BLaER1 (cell line): ENCODE measurements at regions not wholly inside any gene's neighbourhood (a gene's known extent, or its start where the extent isn't known, plus 50 kb on each side); places are given as distances from the start of the nearest gene placed in this dataset.

Experiments
- H3K27ac ChIP-seq: shearing (Covaris generic); formaldehyde crosslinking; 2 replicates; pipeline ENCODE4 v1.8.1; 2022
- H3K27me3 ChIP-seq: shearing (Covaris generic); formaldehyde crosslinking; 2 replicates; pipeline ENCODE4 v1.8.1; 2022
- H3K36me3 ChIP-seq: shearing (Covaris generic); formaldehyde crosslinking; 2 replicates; pipeline ENCODE4 v1.8.1; 2022
- H3K4me1 ChIP-seq: shearing (Covaris generic); formaldehyde crosslinking; 2 replicates; pipeline ENCODE4 v1.8.1; 2022
- H3K4me2 ChIP-seq: shearing (Covaris generic); formaldehyde crosslinking; 2 replicates; pipeline ENCODE4 v1.8.1; 2022
- H3K4me3 ChIP-seq: shearing (Covaris generic); formaldehyde crosslinking; 2 replicates; pipeline ENCODE4 v1.8.1; 2022
- H3K9ac ChIP-seq: shearing (Covaris generic); formaldehyde crosslinking; 2 replicates; pipeline ENCODE4 v1.8.1; 2022
- H3K9me3 ChIP-seq: shearing (Covaris generic); formaldehyde crosslinking; 2 replicates; pipeline ENCODE4 v1.8.1; 2022
- H4K20me1 ChIP-seq: shearing (Covaris generic); formaldehyde crosslinking; 2 replicates; pipeline ENCODE4 v1.8.1; 2022
- Cebpa-rat ChIP-seq: shearing (Covaris generic); IDR thresholded peaks from 2 replicates; pipeline ENCODE4 v1.8.1; 2022

DNA sequence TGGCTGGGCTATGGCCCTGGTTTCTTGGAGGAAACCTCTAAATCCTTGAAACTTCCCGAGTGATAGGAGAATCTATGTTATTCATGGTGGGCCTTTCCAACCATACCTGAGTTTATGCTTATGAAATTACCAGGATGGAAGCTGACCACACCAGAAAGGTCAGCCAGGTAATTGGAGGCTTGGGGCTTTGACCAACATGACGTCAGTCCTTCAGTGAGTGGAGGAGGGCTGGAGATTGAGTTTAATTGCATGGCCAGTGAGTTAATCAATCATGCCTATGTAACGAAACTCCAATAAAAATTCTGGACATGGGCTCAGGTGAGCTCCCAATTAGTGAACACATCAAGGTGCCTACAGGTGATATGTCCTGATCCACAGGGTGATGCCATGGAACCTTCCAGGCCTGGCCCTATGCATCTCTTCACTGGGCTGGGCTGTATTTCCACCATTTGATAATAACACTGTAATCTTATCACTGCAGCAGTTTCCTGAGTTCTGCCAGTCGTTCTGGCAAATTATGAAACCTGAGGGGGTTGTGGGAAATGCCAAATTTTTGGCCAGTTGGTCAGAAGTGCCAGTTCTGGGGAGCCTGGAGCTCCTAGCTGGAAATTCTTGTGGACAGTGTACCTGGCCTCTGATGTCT lies 106.5 kb downstream of the CDH26 start:
- Histone ChIP-seq H3K27me3 (no peaks in the 10 kb centered on the region), H3K4me2 (no peak overlapping the region), H3K9me3 (peaks cover 29% of the 10 kb centered on the region), H3K9ac (no peak overlapping the region), H4K20me1 (peaks cover 35% of the 10 kb centered on the region; the same call in 1 of the 2 replicates), H3K4me1 (peaks cover 51% of the 10 kb centered on the region), H3K36me3 (peaks cover 63% of the 10 kb centered on the region), H3K4me3 (no peak overlapping the region), H3K27ac (no peak overlapping the region)
- TF ChIP-seq Cebpa-rat, result no peak

DNA sequence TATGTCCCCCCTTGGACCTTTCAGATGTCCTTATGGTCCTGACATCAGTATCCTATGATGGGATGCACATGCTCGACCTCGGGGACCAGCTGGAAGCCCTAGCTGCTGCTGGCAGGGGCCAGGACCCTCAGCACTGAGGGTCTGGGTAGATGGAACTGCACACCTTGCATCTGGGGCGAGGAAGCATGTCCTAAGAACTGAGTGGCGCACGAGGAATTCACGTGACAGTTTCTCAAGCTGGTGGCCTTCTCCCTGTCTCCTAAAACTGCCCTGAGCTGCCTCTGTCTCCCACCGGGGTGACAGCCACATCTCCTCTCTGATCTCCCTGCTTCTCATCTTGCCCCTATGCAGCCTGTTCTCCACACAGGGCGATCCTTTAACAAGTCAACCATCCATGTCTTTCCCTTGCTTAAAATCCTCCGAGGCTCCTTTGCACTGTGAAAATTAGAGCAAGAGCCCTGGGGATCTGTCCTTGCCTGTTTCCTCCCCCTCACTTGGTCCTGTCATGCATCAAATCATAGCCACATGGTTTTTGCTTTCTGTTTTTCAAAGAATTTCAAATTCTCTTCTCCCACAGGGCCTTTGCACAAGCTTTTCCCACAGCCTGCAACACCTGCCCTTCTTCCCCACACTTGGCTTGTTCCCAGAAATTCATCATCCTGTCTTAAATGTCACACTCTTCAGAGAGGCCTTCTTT lies 107.7 kb downstream of the CDH26 start:
- H3K27ac ChIP-seq, result no peak overlapping the region
- no peak for TF ChIP-seq Cebpa-rat
- peak overlapping the region; percentile 12; the same call in 1 of the 2 replicates for H3K4me2 ChIP-seq

DNA sequence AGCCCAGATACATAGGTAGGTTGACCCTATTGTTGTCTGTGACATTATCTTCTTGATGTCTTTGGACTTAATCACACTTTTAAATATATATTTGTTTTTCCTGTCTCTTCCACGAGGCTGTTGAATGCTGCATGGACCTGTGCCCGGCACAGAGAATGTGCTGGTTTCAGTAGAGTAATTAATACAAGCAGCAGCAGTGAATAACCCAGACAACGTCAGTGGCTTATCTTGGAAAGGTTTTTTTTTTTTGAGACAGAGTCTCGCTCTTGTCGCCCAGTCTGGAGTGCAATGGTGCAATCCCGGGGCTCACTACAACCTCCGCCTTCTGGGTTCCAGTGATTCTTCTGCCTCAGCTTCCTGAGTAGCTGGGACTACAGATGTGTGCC lies 108.2 kb downstream of the CDH26 start:
- Histone ChIP-seq H3K4me3 (no peak overlapping the region), H3K27ac (no peak overlapping the region), H3K4me2 (no peak overlapping the region), H3K4me1 (peaks cover 34% of the 10 kb centered on the region), H3K9ac (no peak overlapping the region), H4K20me1 (peaks cover 35% of the 10 kb centered on the region; the same call in 1 of the 2 replicates), H3K27me3 (no peaks in the 10 kb centered on the region), H3K9me3 (peaks cover 29% of the 10 kb centered on the region), H3K36me3 (peaks cover 72% of the 10 kb centered on the region)
- TF ChIP-seq Cebpa-rat, result no peak

More for the DNA sequence above, 107.7 kb downstream of the CDH26 start:
- H3K9me3 ChIP-seq, result peaks cover 29% of the 10 kb centered on the region
- no peaks in the 10 kb centered on the region for H3K27me3 ChIP-seq
- H3K4me3 ChIP-seq, result no peak overlapping the region
- peaks cover 71% of the 10 kb centered on the region for H3K36me3 ChIP-seq
- peaks cover 39% of the 10 kb centered on the region for H3K4me1 ChIP-seq
- no peak overlapping the region for H3K9ac ChIP-seq
- peaks cover 35% of the 10 kb centered on the region; the same call in 1 of the 2 replicates for H4K20me1 ChIP-seq

DNA sequence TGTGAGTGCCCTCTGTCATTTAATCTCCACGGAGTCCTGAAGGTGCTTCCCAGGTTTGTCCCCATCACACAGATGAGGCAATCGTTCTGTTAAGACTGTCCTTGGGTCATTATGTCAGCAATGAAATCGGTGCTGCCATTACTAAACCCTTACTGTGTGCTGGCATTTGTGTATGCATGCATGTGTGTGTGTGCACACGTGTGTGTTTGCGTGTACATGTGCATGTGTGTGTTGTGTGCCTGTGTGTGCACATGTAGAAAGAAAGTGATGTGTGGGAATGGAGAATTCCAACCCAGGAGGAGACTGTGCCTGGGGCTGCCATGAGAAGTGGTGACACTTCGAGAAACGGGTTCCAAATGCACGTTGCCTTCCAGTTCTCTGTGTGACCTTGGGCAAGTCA lies 110.3 kb downstream of the CDH26 start:
- H3K27me3 ChIP-seq, result no peaks in the 10 kb centered on the region
- no peak overlapping the region for H3K4me2 ChIP-seq
- H4K20me1 ChIP-seq, result peaks cover 25% of the 10 kb centered on the region; the same call in 1 of the 2 replicates
- no peak overlapping the region for H3K27ac ChIP-seq
- peaks cover 67% of the 10 kb centered on the region for H3K36me3 ChIP-seq
- TF ChIP-seq Cebpa-rat, result no peak
- no peak overlapping the region for H3K9ac ChIP-seq
- H3K9me3 ChIP-seq, result peaks cover 35% of the 10 kb centered on the region
- no peak overlapping the region for H3K4me3 ChIP-seq
- H3K4me1 ChIP-seq, result peaks cover 13% of the 10 kb centered on the region

DNA sequence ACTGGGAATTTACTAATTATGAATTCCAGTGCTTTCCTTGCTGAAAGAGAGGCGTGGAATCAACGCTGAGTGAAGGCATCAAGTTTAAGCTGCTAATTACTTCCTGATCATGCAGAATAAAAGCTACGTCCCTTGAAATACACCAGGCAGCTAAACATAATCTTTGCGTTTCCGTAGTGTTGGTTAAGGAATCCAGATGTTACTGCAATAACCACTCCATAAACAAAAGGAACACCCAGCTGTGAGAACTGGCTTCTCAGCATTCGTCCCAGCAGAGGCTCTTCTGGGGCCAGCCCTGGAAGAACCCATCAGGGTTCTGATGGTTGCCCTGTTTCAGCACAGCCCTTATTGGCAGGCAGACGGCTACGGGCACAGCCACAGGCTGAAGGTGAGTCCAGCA lies 111.4 kb downstream of the CDH26 start:
- Histone ChIP-seq H3K9me3 (peaks cover 30% of the 10 kb centered on the region), H3K4me1 (peaks cover 8% of the 10 kb centered on the region), H3K9ac (no peak overlapping the region), H3K27me3 (no peaks in the 10 kb centered on the region), H3K36me3 (peaks cover 55% of the 10 kb centered on the region), H3K4me2 (no peak overlapping the region), H3K27ac (no peak overlapping the region), H3K4me3 (no peak overlapping the region), H4K20me1 (peaks cover 25% of the 10 kb centered on the region; the same call in 1 of the 2 replicates)
- no peak for TF ChIP-seq Cebpa-rat

DNA sequence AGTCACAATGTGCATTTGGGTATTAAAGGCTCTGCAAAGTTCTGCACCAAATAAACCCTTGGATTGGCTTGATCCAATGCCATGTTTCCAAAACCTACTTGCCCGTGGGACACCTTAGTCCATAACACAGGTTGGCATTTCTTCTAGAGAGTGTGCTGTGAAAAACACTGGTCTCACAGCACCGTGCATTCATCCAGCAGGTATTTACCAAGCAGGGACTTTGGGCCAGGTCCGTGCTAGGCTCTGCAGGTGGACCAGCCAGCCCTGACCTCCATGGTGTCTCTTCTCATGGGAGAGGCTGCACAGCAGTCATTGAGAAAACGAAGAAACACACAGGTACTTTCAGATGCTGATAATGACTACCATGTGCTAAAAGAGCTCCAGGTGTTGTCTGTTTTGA lies 112.6 kb downstream of the CDH26 start:
- peaks cover 2% of the 10 kb centered on the region for H3K4me1 ChIP-seq
- H3K36me3 ChIP-seq, result peaks cover 46% of the 10 kb centered on the region
- H3K27ac ChIP-seq, result no peak overlapping the region
- H3K4me3 ChIP-seq, result no peak overlapping the region
- no peaks in the 10 kb centered on the region for H3K27me3 ChIP-seq
- peaks cover 19% of the 10 kb centered on the region for H3K9me3 ChIP-seq
- H3K4me2 ChIP-seq, result no peak overlapping the region
- TF ChIP-seq Cebpa-rat, result no peak
- H4K20me1 ChIP-seq, result peaks cover 25% of the 10 kb centered on the region; the same call in 1 of the 2 replicates
- no peak overlapping the region for H3K9ac ChIP-seq

DNA sequence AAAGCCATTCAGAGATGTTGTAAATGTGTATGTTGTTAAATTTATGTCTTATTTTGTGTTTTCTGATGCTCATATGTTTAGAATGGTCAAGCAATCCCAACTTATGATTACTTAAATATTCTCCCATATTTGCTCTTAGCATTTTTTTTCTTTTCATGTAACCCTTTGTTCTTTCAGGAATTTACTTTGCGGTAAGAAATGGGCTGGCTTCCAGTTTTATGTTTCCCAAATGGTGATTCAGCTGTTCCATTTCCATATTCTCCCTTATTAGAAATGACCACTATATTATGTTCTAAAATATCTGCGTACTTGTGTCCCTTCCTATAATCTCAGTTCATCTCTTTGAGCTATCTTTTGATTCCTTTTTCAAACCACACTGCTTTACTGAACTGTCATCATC lies 113.7 kb downstream of the CDH26 start:
- TF ChIP-seq Cebpa-rat, result no peak
- Histone ChIP-seq H3K27ac (no peak overlapping the region), H3K9me3 (peaks cover 7% of the 10 kb centered on the region), H3K36me3 (peaks cover 34% of the 10 kb centered on the region), H3K27me3 (no peaks in the 10 kb centered on the region), H3K9ac (no peak overlapping the region), H4K20me1 (peaks cover 16% of the 10 kb centered on the region; the same call in 1 of the 2 replicates), H3K4me2 (no peak overlapping the region), H3K4me3 (no peak overlapping the region), H3K4me1 (no peaks in the 10 kb centered on the region)

DNA sequence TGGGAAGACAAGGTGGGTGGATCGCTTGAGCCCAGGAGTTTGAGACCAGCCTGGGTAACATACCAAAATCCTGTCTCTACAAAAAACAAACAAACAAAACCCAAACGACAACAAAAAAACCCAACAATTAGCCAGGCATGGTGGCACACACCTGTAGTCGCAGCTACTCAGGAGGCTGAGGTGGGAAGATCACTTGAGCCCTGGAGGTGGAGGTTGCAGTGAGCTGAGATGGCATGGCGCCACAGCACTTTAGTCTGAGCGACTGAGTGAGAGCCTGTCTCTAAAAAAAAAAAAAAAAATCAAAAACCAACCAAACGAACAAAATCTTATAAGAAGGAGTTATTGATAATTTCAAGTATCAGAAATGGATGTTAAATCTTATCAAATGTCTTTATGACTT lies 114.9 kb downstream of the CDH26 start:
- peaks cover 9% of the 10 kb centered on the region for H3K4me1 ChIP-seq
- no peak for TF ChIP-seq Cebpa-rat
- H3K27me3 ChIP-seq, result no peaks in the 10 kb centered on the region
- no peak overlapping the region for H3K4me2 ChIP-seq
- H3K27ac ChIP-seq, result no peak overlapping the region
- peaks cover 6% of the 10 kb centered on the region for H3K9me3 ChIP-seq
- H4K20me1 ChIP-seq, result peaks cover 13% of the 10 kb centered on the region; the same call in 1 of the 2 replicates
- no peak overlapping the region for H3K4me3 ChIP-seq
- H3K9ac ChIP-seq, result no peak overlapping the region
- peaks cover 29% of the 10 kb centered on the region for H3K36me3 ChIP-seq

DNA sequence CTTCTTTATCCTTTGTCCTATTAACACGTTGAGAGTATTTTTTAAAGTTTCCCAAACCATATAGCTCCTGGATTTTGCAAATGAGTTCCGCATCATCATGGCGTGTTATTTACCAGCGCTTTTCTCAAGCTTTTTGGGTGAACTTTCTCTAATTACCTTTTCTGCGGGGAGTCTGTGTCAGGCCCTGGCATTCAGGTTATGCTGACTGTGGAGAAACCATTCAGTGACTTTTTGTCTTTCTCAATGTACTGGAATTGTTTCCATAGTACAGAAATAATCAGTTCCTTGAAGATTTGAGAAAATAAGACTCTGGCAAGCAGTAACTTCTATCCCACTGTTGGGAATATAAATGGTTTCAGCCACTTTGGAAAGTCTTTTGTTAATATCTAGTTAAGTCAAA lies 115.3 kb downstream of the CDH26 start:
- no peak for TF ChIP-seq Cebpa-rat
- Histone ChIP-seq H4K20me1 (peaks cover 9% of the 10 kb centered on the region; the same call in 1 of the 2 replicates), H3K9me3 (peaks cover 6% of the 10 kb centered on the region), H3K27ac (no peak overlapping the region), H3K4me1 (peaks cover 14% of the 10 kb centered on the region), H3K4me2 (no peak overlapping the region), H3K36me3 (peaks cover 25% of the 10 kb centered on the region), H3K9ac (no peak overlapping the region), H3K27me3 (no peaks in the 10 kb centered on the region), H3K4me3 (no peak overlapping the region)

DNA sequence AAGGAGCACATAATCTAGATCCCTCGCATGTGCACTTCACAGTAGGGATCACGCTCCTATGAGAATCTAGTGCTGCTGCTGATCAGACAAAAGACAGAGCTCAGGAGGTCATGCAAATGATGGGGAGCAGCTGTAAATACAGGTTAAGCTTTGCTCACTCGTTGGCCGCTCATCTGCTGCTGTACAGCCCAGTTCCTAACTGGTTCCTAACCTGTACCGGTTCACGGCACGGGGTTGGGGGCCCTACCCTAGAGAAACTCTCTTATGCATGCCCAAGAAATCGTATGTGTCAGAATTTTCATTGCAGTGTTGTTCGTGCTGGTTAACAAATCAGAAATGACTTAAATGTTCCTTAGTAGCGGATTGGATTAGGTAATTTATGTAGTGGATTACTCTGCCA lies 116.1 kb downstream of the CDH26 start:
- H3K36me3 ChIP-seq, result peaks cover 17% of the 10 kb centered on the region
- H4K20me1 ChIP-seq, result peaks cover 2% of the 10 kb centered on the region; the same call in 1 of the 2 replicates
- no peak overlapping the region for H3K9ac ChIP-seq
- H3K27me3 ChIP-seq, result no peaks in the 10 kb centered on the region
- H3K4me3 ChIP-seq, result no peak overlapping the region
- H3K4me2 ChIP-seq, result no peak overlapping the region
- no peak overlapping the region for H3K27ac ChIP-seq
- peaks cover 6% of the 10 kb centered on the region for H3K9me3 ChIP-seq
- peaks cover 21% of the 10 kb centered on the region for H3K4me1 ChIP-seq
- TF ChIP-seq Cebpa-rat, result no peak
